H1 (cell line): ENCODE measurements at regions not wholly inside any gene's neighbourhood (a gene's known extent, or its start where the extent isn't known, plus 50 kb on each side); places are given as distances from the start of the nearest gene placed in this dataset.

ENCODE experiments used
- CTCF ChIA-PET: fragments of 300-600 bp; sonication (Branson Sonifier 250); formaldehyde crosslinking; loops from one replicate; lab custom pipeline; 2021; ENCODE audit not compliant: partially characterized antibody; lab: Charles Lee
- POLR2A ChIA-PET: fragments of 300-600 bp; sonication (Branson Sonifier 250); formaldehyde crosslinking; loops from one replicate; lab custom pipeline; 2021; ENCODE audit warnings: inconsistent platforms; ENCODE audit not compliant: partially characterized antibody; lab: Charles Lee
- DNase-seq, 2 experiments: peaks; one replicate each; pipeline versions ENCODE4 v3.0.0 to v3.0.0-alpha.2; 2010 to 2022; ENCODE audit warnings: low spot score in 2 of 2, low read depth in 1 of 2, mixed read lengths in 1 of 2
- FAIRE-seq: peaks from 2 replicates; lab custom pipeline; 2011; peaks lifted over from hg19 to GRCh38; lab: Jason Lieb, UNC
- H2AFZ ChIP-seq: 2 replicates; pipeline ENCODE4 v1.8.1; 2012; ENCODE audit warnings: low read length, inconsistent platforms
- H2AK5ac ChIP-seq: 2 replicates; pipeline ENCODE4 v1.6.1; 2013; ENCODE audit warnings: low read depth, low read length
- H2BK120ac ChIP-seq: replicated peaks from 2 replicates; pipeline ENCODE3; 2013; ENCODE audit warnings: low read depth, low read length, inconsistent platforms
- H2BK12ac ChIP-seq: 2 replicates; pipeline ENCODE4 v1.6.1; 2013; ENCODE audit warnings: low read depth, low read length
- H2BK15ac ChIP-seq: 2 replicates; pipeline ENCODE4 v1.6.1; 2013; ENCODE audit warnings: low read length
- H2BK20ac ChIP-seq: 2 replicates; pipeline ENCODE4 v1.6.1; 2013; ENCODE audit warnings: low read length
- H2BK5ac ChIP-seq: 2 replicates; pipeline ENCODE4 v1.6.1; 2013; ENCODE audit warnings: low read depth, low read length
- H3K14ac ChIP-seq: 2 replicates; pipeline ENCODE4 v1.6.1; 2013; ENCODE audit warnings: inconsistent platforms; ENCODE audit not compliant: insufficient read length
- H3K18ac ChIP-seq: 2 replicates; pipeline ENCODE4 v1.6.1; 2013; ENCODE audit warnings: low read length; ENCODE audit errors: extremely low read depth
- H3K23ac ChIP-seq: 2 replicates; pipeline ENCODE4 v1.6.1; 2013; ENCODE audit warnings: inconsistent platforms; ENCODE audit not compliant: insufficient read length
- H3K23me2 ChIP-seq: 2 replicates; pipeline ENCODE4 v1.6.1; 2013; ENCODE audit warnings: low read depth, low read length
- H3K27ac ChIP-seq: 2 replicates; pipeline ENCODE4 v1.6.1; 2011; ENCODE audit warnings: low read depth, low read length, inconsistent platforms
- H3K27me3 ChIP-seq, 4 experiments: replicated peaks in 1 of 4; 1 replicate in 1 of 4; 2 replicates in 3 of 4; pipeline versions ENCODE4 v1.6.1 to v1.8.1; 2011 to 2013; ENCODE audit warnings: low read length in 3 of 4, mild to moderate bottlenecking in 3 of 4, inconsistent platforms in 2 of 4, mixed read lengths in 2 of 4, moderate library complexity in 1 of 4; ENCODE audit not compliant: control insufficient read depth in 3 of 4, insufficient read depth in 3 of 4; ENCODE audit errors: extremely low read depth in 1 of 4
- H3K36me3 ChIP-seq, 4 experiments: 2 replicates each; pipeline versions ENCODE4 v1.6.1 to v1.8.1; 2011 to 2013; ENCODE audit warnings: mild to moderate bottlenecking in 4 of 4, low read length in 3 of 4, moderate library complexity in 2 of 4, control low read depth in 1 of 4, inconsistent platforms in 1 of 4; ENCODE audit not compliant: insufficient read depth in 4 of 4, control insufficient read depth in 2 of 4
- H3K4ac ChIP-seq: replicated peaks from 2 replicates; pipeline ENCODE3; 2013; ENCODE audit warnings: low read length, low read depth, mixed read lengths, inconsistent platforms; ENCODE audit not compliant: insufficient read length
- H3K4me1 ChIP-seq, 4 experiments: replicated peaks in 1 of 4; 1 replicate in 1 of 4; 2 replicates in 3 of 4; pipeline versions ENCODE4 v1.6.1 to v1.8.1; 2011 to 2013; ENCODE audit warnings: low read length in 3 of 4, inconsistent platforms in 2 of 4, mixed read lengths in 1 of 4; ENCODE audit not compliant: insufficient read depth in 4 of 4, control insufficient read depth in 3 of 4
- H3K4me2 ChIP-seq, 2 experiments: 2 replicates each; pipeline versions ENCODE4 v1.6.1 to v1.8.1; 2011 to 2013; ENCODE audit warnings: low read depth in 2 of 2, low read length in 2 of 2, control low read depth in 1 of 2, inconsistent platforms in 1 of 2, mild to moderate bottlenecking in 1 of 2; ENCODE audit not compliant: insufficient read depth in 1 of 2
- H3K4me3 ChIP-seq, 4 experiments: fragments of 200-600, 300-600 bp in 1 of 4; sonication (generic), shearing (Covaris generic), sonication (Bioruptor Twin) in 1 of 4; 2 replicates each; pipeline versions ENCODE4 v1.5.1 to v1.8.1; 2011 to 2016; ENCODE audit warnings: low read length in 4 of 4, low read depth in 3 of 4, control low read depth in 2 of 4, inconsistent platforms in 2 of 4, mild to moderate bottlenecking in 2 of 4, mixed read lengths in 1 of 4, moderate library complexity in 1 of 4; ENCODE audit not compliant: insufficient read depth in 2 of 4; ENCODE audit errors: extremely low read depth in 1 of 4
- H3K56ac ChIP-seq: replicated peaks from 2 replicates; pipeline ENCODE3; 2013; ENCODE audit warnings: low read depth, mild to moderate bottlenecking, mixed read lengths, low read length, inconsistent platforms; ENCODE audit not compliant: insufficient read length
- H3K79me1 ChIP-seq: 2 replicates; pipeline ENCODE4 v1.6.1; 2013; ENCODE audit warnings: low read depth, low read length, control low read depth
- H3K79me2 ChIP-seq, 2 experiments: 2 replicates each; pipeline versions ENCODE4 v1.6.1 to v1.8.1; 2012 to 2013; ENCODE audit warnings: low read length in 2 of 2, mild to moderate bottlenecking in 2 of 2, inconsistent platforms in 1 of 2; ENCODE audit not compliant: insufficient read depth in 2 of 2, control insufficient read depth in 1 of 2
- H3K9ac ChIP-seq, 4 experiments: replicated peaks in 1 of 4; 1 replicate in 1 of 4; 2 replicates in 3 of 4; pipeline versions ENCODE4 v1.6.1 to v1.8.1; 2011 to 2013; ENCODE audit warnings: low read depth in 3 of 4, low read length in 3 of 4, control low read depth in 2 of 4, mild to moderate bottlenecking in 2 of 4, moderate library complexity in 2 of 4, inconsistent platforms in 1 of 4; ENCODE audit errors: extremely low read depth in 1 of 4
- H3K9me3 ChIP-seq, 2 experiments: 2 replicates each; pipeline versions ENCODE4 v1.6.1 to v1.8.1; 2012 to 2013; ENCODE audit warnings: mild to moderate bottlenecking in 2 of 2, moderate library complexity in 2 of 2, control low read depth in 1 of 2, inconsistent platforms in 1 of 2, low read depth in 1 of 2, low read length in 1 of 2, mixed read lengths in 1 of 2; ENCODE audit not compliant: insufficient read depth in 2 of 2
- H4K20me1 ChIP-seq, 2 experiments: replicated peaks in 1 of 2; 2 replicates each; pipeline versions ENCODE3 to v1.8.1; 2011 to 2013; ENCODE audit warnings: inconsistent platforms in 2 of 2, low read length in 2 of 2, mild to moderate bottlenecking in 1 of 2; ENCODE audit not compliant: insufficient read depth in 2 of 2, control insufficient read depth in 1 of 2
- H4K5ac ChIP-seq: 2 replicates; pipeline ENCODE4 v1.6.1; 2013; ENCODE audit warnings: low read length, low read depth, mixed read lengths, inconsistent platforms; ENCODE audit not compliant: insufficient read length
- H4K8ac ChIP-seq: 2 replicates; pipeline ENCODE4 v1.8.0; 2013; ENCODE audit warnings: mild to moderate bottlenecking, moderate library complexity, low read length, inconsistent platforms; ENCODE audit not compliant: insufficient read depth; ENCODE audit errors: extremely low read depth
- H4K91ac ChIP-seq: replicated peaks from 2 replicates; pipeline ENCODE3; 2013; ENCODE audit warnings: low read length, mixed read lengths, inconsistent platforms; ENCODE audit not compliant: insufficient read length
- BRCA1 ChIP-seq: IDR thresholded peaks from 2 replicates; pipeline ENCODE4 v1.6.1; 2012; ENCODE audit warnings: low read depth, low read length, improper control_type of control experiment
- TBP ChIP-seq: IDR thresholded peaks from 2 replicates; pipeline ENCODE4 v1.6.1; 2011; ENCODE audit warnings: low read depth, low read length, improper control_type of control experiment
- WGBS, 2 experiments: shearing (Covaris generic) in 1 of 2; methylation state at CpG; one replicate each; pipeline versions ENCODE4 v1.1.6 to v1.1.7; 2013 to 2015; ENCODE audit warnings: low lambda C conversion rate in 2 of 2, mixed read lengths in 2 of 2, inconsistent platforms in 1 of 2, low coverage in 1 of 2, missing lambda C conversion rate in 1 of 2; ENCODE audit not compliant: insufficient replicate concordance in 2 of 2, insufficient coverage in 1 of 2, insufficient read length in 1 of 2; ENCODE audit errors: extremely low coverage in 1 of 2, missing lambda C conversion rate in 1 of 2; 5-methylcytosine and 5-hydroxymethylcytosine counted together

GRCh38 chr5:105397749-105398148 lies 1835.2 kb upstream of the NUDT12 start:
- DNase-seq, result no peak
- Histone ChIP-seq H3K27ac (no peak overlapping the region), H2BK15ac (no peak overlapping the region), H3K79me2 (no peaks in the 10 kb centered on the region), H4K20me1 (no peaks in the 10 kb centered on the region), H3K4me3 (no peak overlapping the region), H2BK120ac (no peak overlapping the region), H3K23ac (no peak overlapping the region), H4K91ac (no peak overlapping the region), H3K14ac (no peak overlapping the region), H3K79me1 (no peaks in the 10 kb centered on the region), H3K18ac (no peak overlapping the region), H3K9ac (no peak overlapping the region), H3K36me3 (no peaks in the 10 kb centered on the region), H2AFZ (no peak overlapping the region), H3K23me2 (no peaks in the 10 kb centered on the region), H3K4me2 (no peak overlapping the region), H3K27me3 (no peaks in the 10 kb centered on the region), H2BK5ac (no peak overlapping the region), H3K4me1 (no peaks in the 10 kb centered on the region), H3K56ac (no peak overlapping the region), H4K5ac (no peak overlapping the region), H4K8ac (no peak overlapping the region), H2BK12ac (no peak overlapping the region), H3K9me3 (no peaks in the 10 kb centered on the region), H3K4ac (no peak overlapping the region), H2BK20ac (no peak overlapping the region), H2AK5ac (no peak overlapping the region)
- ChIA-PET CTCF (no interaction called here), POLR2A (no interaction called here)
- FAIRE-seq, result no peak
- 95% methylated on average over 1 of the region's 1 CpG; no CpG with 5 or more reads in 1 of the 2 experiments for WGBS, 2 experiments
- TF ChIP-seq TBP, result no peak
- no peak for TF ChIP-seq BRCA1
